ENCODE measurements at regions not wholly inside any gene's neighbourhood (a gene's known extent, or its start where the extent isn't known, plus 50 kb on each side); places are given as distances from the start of the nearest gene placed in this dataset.

- Histone ChIP-seq H3K14ac (replicated peaks; ENCODE audit: low read depth, low read length) (no peak overlapping the region), H3K56ac (ENCODE audit: extremely low read depth, insufficient read depth, low read length) (no peak overlapping the region), H4K91ac (ENCODE audit: insufficient read depth, low read depth, low read length) (no peak overlapping the region; the same call in 1 of the 2 replicates), H3K4me2 (ENCODE audit: low read depth, low read length) (no peak overlapping the region), H3K9me3 (ENCODE audit: control insufficient read depth, insufficient read depth, low read length) (no peaks in the 10 kb centered on the region), H3K4ac (ENCODE audit: low read depth, low read length) (no peak overlapping the region), H2BK15ac (ENCODE audit: low read depth, low read length) (no peak overlapping the region), H3K23ac (ENCODE audit: low read depth, low read length) (no peak overlapping the region), H2AK5ac (ENCODE audit: low read depth, low read length) (no peak overlapping the region), H3K18ac (ENCODE audit: low read depth, low read length) (no peak overlapping the region), H3K27me3 (ENCODE audit: control insufficient read depth, insufficient read depth, low read length) (no peaks in the 10 kb centered on the region), H3K4me3 (ENCODE audit: insufficient read depth, low read depth, low read length) (no peak overlapping the region), H2AK9ac (replicated peaks; ENCODE audit: low read depth, low read length, poor library complexity) (no peak overlapping the region), H3K9ac (ENCODE audit: low read depth, low read length) (no peak overlapping the region), H3K27ac (ENCODE audit: insufficient read depth, low read length) (no peak overlapping the region), H3K9me1 (ENCODE audit: insufficient read depth, low read length) (no peaks in the 10 kb centered on the region), H4K5ac (ENCODE audit: low read depth, low read length) (no peak overlapping the region), H3K36me3 (ENCODE audit: control insufficient read depth, insufficient read depth, low read length) (no peaks in the 10 kb centered on the region), H3K79me1 (ENCODE audit: low read depth in 1 of 2, low read length in 2 of 2) (no peaks in the 10 kb centered on the region), H4K20me1 (ENCODE audit: insufficient read depth, low read length) (no peaks in the 10 kb centered on the region), H2BK20ac (ENCODE audit: low read depth, low read length) (no peak overlapping the region), H3K4me1 (ENCODE audit: control insufficient read depth, insufficient read depth, low read length) (peaks cover 1% of the 10 kb centered on the region; the same call in 1 of the 2 replicates), H2BK5ac (ENCODE audit: low read depth, low read length, poor library complexity, severe bottlenecking) (no peak overlapping the region), H2AFZ (replicated peaks; ENCODE audit: low read length, poor library complexity) (peak overlapping the region; percentile 28), H2BK120ac (ENCODE audit: low read depth, low read length) (no peak overlapping the region), H4K8ac (ENCODE audit: low read depth in 2 of 2, low read length in 2 of 2) (peak overlapping the region in 1 of 2 experiments; percentile 36; a peak in 1 of 4 replicates)
- intact Hi-C loops (cut with micrococcal nuclease) (no loop called here), dilution Hi-C loops (cut with HindIII; ENCODE audit: low sequenced_read_pairs, unreplicated experiment) (no loop called here), in situ Hi-C loops (cut with MboI; ENCODE audit: low sequenced_read_pairs) (no loop called here)
- ATAC-seq (ENCODE audit: low read depth) (no peak), DNase-seq (no peak)
- TF ChIP-seq CEBPB (IDR thresholded peaks at IDR 0.05; ENCODE audit: low read depth, low read length) (no peak), CTCF (conservative IDR thresholded peaks at IDR 0.05; ENCODE audit: low read depth, low read length) (no peak)
- BruUV-seq (replicated peaks) = no TSS peak
- CTCF ChIA-PET = no interaction called here
- POLR2A ChIA-PET (ENCODE audit: unreplicated experiment) = no interaction called here
- WGBS, 2 experiments (ENCODE audit: extremely low coverage in 2 of 2, insufficient read length in 1 of 2) = 100% methylated on average over 2 of the region's 6 CpGs; no CpG with 5 or more reads in 1 of the 2 experiments
Measured at GRCh38 chr16:51937771-51938170, 609.2 kb downstream of the TOX3 start.

All from IMR-90 (cell line).